NK-92 treated with Interleukin-12 subunit alpha and Interleukin-12 subunit beta, amount 100 ng/mL, for 24 hours (cell line): ENCODE measurements at regions not wholly inside any gene's neighbourhood (a gene's known extent, or its start where the extent isn't known, plus 50 kb on each side); places are given as distances from the start of the nearest gene placed in this dataset.

Experiments
- DNase-seq: peaks from one replicate; lab custom pipeline; 2025; lab: John Stamatoyannopoulos, UW

DNA sequence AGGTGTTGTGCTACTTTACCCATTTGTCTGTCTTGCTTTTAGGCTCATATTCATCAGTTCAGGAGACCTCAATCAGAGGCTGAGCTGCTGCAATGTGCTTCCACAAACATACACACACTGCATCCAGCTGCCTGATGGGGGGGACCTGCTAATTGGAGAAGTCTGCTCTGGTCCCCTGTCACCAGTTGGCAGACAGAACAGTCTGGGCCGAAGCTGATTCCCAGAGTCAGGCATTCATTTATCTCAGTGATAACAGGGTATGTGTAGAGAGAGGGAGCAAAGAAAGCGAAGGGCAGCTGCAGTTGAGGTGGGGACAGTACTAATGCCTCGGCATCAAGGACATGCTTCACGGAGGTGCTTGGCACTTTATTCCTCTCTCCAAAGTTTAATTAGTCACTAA, 584.3 kb upstream of the PIK3C3 start:
- no peak for DNase-seq

- no peak for DNase-seq
Observed at GRCh38 chr18:41357708-41358107, 597.3 kb upstream of the PIK3C3 start.

DNA sequence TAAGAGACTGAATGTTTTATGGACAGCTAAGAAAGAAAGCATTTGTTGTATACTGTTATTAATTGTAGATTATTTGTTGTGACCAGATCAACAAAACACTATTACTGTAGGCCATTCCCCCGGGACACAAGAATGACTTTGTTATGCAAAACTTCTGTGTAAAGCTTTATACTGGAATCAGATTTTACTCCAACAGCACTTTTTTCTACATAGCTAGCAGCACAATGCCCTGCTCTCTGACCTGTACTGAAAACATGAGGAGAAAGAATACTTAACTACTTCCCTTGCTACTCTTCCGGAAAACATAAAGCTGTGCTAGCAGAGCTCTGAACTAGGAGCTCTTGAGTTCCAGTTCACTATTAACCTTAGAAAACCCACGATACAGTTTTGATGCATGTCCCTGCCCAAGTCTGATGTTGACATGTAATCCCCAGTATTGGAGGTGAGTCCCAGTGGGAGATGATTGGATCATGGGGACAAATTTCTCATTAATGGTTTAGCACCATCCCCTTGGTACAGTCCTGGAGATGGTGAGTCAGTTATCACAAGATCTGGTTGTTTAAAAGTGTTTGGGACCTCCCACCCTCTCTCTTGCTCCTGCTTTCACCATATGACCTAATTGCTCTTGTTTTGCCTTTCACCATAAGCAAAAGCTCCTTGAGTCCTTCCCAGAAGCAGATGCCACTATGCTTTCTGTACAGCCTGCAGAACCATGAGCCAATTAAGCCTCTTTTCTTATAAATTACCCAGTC, 601.1 kb upstream of the PIK3C3 start:
- no peak for DNase-seq

DNA sequence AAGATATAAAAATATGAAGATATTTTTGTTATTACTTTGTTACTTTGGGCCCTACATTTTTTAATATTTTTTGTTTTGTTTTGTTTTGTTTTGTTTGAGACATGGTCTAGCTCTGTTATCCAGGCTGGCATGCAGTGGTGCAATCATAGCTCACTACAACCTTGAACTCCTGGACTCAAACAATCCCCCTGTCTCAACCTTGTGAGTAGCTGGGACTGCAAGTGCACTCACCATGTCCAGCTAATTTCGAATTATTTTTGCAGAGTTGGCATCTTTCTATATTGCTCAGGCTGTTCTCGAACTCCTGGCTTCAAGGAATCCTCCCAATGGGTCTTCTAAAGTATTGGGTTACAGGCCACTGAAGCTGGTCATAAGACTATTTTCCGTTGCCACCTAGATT, 603.6 kb upstream of the PIK3C3 start:
- DNase-seq = no peak

DNA sequence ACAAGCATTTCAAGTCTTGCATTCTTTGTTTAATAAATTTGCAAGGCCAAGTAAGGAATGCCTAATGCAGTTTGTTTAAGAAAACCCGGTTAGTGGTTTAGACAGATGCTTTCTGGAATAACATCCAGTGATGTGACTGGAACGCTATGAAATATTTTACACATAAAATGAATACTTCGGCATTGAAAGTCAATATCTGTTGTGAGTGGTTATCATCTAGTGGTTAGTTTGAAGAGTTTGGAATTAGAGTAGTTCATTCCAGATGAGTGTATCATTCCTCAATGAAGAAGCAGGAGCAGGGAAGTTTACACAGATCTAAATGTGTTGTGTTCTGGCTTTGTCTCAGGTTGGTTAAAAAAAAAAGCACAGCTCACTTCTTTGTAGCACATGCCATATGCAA, 608.0 kb upstream of the PIK3C3 start:
- DNase-seq = no peak

DNA sequence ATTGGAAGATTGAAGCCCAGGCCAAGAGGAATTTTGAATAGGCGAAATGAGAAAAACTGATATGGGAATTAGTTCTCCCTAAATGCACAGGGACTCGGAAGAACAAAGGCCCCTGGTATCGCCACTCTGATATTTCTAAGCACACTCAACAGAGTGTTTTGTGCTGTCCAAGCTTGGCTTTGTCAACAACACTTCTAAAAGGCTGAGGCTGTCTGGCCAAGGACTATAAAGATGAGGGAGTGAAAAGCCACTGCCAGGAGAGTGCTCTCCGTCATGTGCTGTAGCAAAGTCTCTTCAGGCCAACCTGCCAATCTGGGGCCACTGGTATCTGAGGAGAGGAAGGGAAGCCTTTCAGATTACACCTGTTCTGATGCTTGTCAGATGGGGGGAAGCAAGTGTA, 611.2 kb upstream of the PIK3C3 start:
- no peak for DNase-seq

DNA sequence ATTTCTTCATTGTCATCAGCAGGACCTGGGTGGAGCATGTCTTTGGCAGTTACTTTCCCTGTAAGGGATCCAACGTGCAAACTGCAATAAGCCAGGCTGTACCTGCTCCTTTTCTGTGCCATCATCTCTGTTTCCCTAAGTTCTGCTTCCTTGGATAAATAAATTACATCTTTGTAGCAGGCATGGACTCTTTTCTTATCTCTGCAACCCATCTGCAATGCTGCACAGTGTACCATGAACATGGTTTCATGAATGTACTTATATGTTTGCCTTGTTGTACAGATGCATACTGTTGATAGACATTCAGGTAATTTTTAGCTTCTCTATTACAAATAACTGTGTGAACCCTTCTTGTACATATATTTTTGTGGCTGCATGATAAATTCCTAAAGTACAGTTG, 616.7 kb upstream of the PIK3C3 start:
- no peak for DNase-seq

DNA sequence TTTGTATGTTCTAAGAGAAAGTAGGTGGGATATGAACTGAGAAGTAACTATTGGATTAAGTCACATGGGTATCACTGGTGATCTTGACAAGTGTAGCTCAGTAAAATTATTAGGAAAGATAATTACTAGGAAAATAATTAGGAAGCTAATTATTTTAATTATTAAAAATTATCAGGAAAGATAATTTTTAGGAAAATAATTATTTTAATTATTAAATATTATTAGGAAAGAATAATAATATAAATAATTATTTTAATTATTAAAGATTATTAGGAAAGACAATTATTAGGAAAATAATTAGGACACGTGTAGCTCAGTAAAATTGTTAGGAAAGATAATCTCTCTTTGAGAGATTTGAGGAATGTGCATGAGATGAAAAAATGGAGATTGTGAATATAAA, 623.4 kb upstream of the PIK3C3 start:
- DNase-seq = no peak

GRCh38 chr18:41326311-41326710, 628.7 kb upstream of the PIK3C3 start:
- DNase-seq = no peak

GRCh38 chr18:41324934-41325333, 630.1 kb upstream of the PIK3C3 start:
- no peak for DNase-seq

DNA sequence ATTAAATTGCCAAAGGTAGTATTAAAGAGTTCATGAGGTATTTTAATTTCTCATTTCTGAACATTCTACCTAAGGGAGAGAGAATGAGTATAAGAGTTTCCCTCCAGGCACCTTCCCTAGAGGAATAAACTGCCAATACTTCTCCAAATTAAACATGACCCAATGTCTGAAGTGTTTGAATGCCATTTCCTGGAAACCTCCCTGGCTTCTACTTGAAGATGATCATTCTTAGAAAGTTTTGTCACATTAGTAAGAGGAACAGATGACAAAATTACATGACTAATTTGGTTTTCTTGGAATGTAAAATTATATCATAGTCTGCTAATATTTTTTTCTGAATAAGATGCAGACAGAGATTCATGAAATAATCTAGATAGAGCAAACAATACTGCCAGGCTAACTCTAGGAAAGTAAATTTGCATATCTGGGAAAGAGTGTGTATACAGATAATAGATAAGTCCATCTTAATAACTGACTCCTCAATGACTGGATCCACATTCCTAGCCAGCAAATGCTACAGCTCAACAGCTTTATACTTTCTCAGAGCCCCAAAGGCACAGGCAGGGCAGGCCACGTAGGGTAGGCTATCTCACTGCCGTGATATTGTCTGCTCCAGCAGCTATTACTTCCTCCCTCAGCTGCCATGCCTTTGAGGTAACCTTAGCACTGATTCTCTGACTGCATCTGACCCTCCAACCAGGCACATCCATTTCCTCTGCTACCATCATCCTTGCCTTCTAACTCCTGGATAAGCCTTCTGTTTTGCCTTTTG, 630.8 kb upstream of the PIK3C3 start:
- DNase-seq = no peak

DNA sequence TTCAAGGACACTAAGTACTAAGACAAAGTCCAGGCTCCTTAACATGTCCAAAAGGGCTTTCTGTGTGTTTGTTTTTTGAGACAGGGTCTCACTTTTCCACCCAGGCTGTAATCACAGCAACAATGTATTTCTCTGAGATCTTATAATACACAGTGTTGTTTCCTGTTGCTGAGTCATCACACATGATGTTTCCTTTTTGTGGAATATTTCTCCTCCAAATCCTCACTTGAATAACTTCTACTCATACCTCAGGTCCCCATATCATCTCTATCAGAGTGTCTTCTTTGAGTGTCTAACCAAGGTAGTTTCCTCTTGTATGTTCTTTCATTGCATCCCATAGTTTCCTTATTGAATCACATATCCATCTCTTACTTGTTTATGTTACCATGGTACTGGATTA, 632.0 kb upstream of the PIK3C3 start:
- no peak for DNase-seq

DNA sequence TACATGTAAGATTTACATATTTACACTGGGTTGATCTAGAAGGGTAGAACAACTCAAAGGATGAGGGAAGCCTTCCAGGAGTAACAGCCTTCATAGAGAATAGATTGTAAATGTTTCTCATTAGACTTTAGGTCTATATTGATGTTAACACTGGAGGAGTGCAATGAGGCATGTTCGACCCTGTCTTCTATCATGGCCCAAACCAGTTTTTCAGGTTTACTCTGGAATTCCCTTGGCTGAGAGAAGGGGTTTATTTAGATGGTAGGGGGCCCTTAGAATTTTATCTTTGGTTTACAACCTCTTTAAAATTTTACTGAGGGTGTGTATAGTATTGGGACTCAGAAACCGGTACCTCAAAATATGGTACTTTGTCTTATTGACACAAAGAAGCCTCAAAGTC, 634.9 kb upstream of the PIK3C3 start:
- DNase-seq = no peak

GRCh38 chr18:41315134-41315533, 639.9 kb upstream of the PIK3C3 start:
- DNase-seq = no peak

DNA sequence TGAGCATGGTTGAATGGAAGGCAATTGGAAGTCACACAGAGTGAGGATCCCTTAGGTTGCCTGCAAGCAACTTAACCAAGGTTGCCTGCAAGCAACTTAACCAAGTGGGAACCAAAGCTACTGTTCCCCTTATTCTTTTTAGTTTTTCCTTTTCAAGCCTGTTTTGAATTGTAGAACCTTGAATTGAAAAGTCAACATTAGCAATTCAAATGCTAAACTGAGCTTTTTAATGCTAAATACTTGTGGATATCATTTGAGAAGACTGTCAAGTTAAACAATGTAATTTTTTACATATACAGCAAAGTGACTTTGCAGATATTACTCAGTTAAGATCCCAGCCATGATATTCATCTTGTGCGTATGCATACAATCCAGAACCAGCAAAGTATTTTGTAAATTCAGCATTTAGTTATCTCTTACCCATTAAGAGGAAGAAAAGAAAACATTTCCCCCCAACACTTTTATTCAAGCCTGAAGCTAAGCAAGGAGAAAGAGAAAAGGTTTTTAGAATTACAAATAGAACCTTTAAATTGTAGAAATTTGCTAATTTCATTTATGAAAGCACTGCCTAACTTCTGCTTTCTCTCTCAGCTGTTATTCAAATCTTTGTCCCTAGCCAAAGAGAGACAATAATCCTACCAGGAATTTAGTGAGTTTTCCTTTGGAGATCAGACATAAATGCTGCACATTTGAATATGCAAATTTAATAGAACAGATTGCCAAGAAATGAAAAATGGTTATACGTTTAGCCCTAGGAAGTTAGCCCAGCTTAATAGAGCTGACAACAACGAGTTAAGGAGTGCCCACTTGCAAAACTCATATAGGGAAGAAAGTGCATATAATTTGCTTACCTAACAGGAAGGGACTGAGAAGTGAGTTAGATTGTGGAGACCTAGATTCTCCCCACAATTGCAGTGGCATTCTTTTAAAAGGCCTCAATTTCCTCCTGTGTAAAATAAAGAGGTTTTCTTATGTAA, 643.2 kb upstream of the PIK3C3 start:
- DNase-seq = no peak

DNA sequence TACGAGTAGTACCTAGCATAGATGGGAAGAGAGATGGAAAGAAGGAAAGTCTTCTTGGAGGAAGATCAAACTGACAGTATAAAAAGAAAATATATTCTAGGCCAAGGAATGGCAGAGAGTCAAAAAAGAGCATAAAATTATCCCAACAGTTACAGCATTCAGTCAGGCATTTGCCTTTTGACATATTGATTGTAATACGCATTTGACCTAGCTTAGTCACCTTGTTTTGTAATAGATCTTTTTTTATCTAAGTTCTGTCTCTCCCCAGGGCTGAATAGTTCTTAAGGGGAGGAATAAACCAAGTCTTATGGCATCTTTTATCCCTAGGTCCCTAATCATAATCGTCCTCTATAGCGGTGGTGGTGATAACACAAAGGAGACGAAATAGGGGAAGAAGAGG, 657.3 kb upstream of the PIK3C3 start:
- DNase-seq = no peak

GRCh38 chr18:41269294-41269693, 685.7 kb upstream of the PIK3C3 start:
- no peak for DNase-seq

DNA sequence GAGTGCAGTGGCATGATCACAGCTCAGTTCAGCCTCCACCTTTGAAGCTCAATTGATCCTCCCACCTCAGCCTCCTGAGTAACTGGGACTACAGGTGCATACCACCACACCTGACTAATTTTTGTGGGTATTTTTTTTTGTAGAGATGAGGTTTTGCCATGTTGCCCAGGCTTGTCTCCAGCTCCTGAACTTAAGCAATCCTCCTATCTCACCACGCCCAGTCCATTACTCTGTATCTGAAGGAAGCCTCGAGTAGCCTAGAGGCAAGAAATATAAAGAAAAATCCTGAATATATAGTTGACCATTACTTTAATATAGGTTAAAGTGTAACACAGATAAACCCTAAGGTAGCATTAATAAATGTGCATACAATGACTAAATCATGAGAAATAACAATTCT, 686.8 kb upstream of the PIK3C3 start:
- DNase-seq = no peak

DNA sequence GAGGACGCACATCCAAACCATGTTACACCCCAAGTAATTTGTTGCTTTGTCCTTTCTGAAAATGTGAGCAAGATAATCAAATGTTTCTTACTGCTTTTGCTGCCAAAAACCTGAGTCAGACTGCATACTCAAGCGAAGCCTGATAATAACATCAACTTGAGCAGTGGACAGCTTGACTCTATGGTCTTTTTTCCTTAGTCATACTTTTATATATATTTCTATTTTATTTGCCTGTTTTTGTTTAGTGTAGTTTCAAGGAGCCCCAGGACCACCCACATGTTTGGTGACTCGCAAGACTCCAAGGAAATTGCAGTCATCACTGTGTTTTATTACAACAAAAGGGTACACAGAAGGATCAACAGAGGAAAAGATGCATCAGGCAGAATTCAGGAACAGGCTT, 688.4 kb upstream of the PIK3C3 start:
- DNase-seq = no peak

- DNase-seq = no peak
Observed at GRCh38 chr18:41266204-41266603, 688.8 kb upstream of the PIK3C3 start.

DNA sequence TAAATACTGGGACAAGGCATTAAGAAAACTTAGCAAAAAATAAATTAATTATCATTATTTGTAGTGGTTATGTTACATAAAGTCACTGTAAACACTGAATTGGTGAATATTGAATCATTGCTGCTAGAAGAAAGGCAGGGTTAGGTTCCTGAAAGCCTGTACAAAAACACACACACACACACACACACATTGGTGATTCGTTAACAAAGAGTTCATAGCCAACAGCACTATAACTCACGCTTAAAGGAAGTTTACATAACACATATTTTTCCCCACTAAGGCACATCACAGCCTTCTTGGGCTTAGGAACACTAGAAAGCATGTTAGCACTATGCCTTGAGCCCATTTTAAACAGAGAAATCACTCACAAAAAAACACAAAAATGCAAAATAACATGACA, 690.0 kb upstream of the PIK3C3 start:
- no peak for DNase-seq

DNA sequence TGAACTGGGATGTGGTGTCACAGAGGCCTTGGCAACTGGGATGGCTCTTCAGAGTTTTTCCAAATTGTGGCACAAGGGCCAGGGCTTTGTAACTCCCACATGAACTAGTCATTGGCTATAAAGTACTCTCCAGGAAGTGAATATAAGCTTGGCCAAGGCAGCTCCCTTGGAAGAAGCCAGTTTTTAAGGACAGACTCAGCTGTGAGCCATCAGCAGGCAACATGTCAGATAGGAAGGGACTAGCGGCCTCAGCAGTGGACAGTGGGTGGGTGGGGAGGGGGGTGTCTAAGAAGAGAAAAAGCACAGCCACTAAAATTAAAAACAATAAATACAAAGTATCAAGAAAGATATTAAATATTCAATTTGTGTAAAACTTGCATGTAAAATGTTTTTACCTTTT, 691.1 kb upstream of the PIK3C3 start:
- no peak for DNase-seq

- no peak for DNase-seq
Observed at GRCh38 chr18:41262688-41263087, 692.3 kb upstream of the PIK3C3 start.
